ENCODE measurements at regions not wholly inside any gene's neighbourhood (a gene's known extent, or its start where the extent isn't known, plus 50 kb on each side); places are given as distances from the start of the nearest gene placed in this dataset.

- CTCF ChIA-PET = no interaction called here
- TF ChIP-seq POLR2AphosphoS5 (IDR thresholded peaks at IDR 0.05; ENCODE audit: low read depth, low read length) (no peak), REST (IDR thresholded peaks at IDR 0.05; ENCODE audit: insufficient read depth in 1 of 2, low read depth in 2 of 2, low read length in 1 of 2) (no peak), CTCF (IDR thresholded peaks at IDR 0.05) (no peak), TCF7L2 (IDR thresholded peaks at IDR 0.05; ENCODE audit: low read depth, low read length) (no peak), SIN3A (IDR thresholded peaks at IDR 0.05; ENCODE audit: borderline replicate concordance, insufficient read depth, low read depth, low read length) (no peak)
- no peak overlapping the region for H3K4me3 ChIP-seq (ENCODE audit: low read depth in 2 of 2, low read length in 2 of 2)
- in situ Hi-C loops (cut with HindIII; ENCODE audit: low pct_unique_long_range_greater_than_20kb, low sequenced_read_pairs) = no loop called here
- no peak for ATAC-seq
- POLR2A ChIA-PET = no interaction called here
- H3K4me1 ChIP-seq (ENCODE audit: control insufficient read depth, insufficient read depth, low read length) = no peaks in the 10 kb centered on the region
- no peak for DNase-seq (ENCODE audit: low read depth, low spot score)
- no peaks in the 10 kb centered on the region for H3K27me3 ChIP-seq (ENCODE audit: control insufficient read depth, insufficient read depth, low read length)
- BruUV-seq (replicated peaks) = no TSS peak
- intact Hi-C loops (cut with micrococcal nuclease; ENCODE audit: unreplicated experiment) = no loop called here
- H3K9me3 ChIP-seq (ENCODE audit: control insufficient read depth, insufficient read depth, low read depth, low read length) = no peaks in the 10 kb centered on the region
- H3K36me3 ChIP-seq (ENCODE audit: control insufficient read depth, insufficient read depth, low read length) = no peaks in the 10 kb centered on the region
- H3K27ac ChIP-seq (ENCODE audit: low read length) = no peak overlapping the region
Observed at GRCh38 chr21:20272791-20273362, 725.3 kb upstream of the NCAM2 start.

- Histone ChIP-seq H3K27me3 (ENCODE audit: control insufficient read depth, insufficient read depth, low read length) (no peaks in the 10 kb centered on the region), H3K36me3 (ENCODE audit: control insufficient read depth, insufficient read depth, low read length) (no peaks in the 10 kb centered on the region), H3K4me1 (ENCODE audit: control insufficient read depth, insufficient read depth, low read length) (no peaks in the 10 kb centered on the region), H3K27ac (ENCODE audit: low read length) (no peak overlapping the region), H3K9me3 (ENCODE audit: control insufficient read depth, insufficient read depth, low read depth, low read length) (no peaks in the 10 kb centered on the region), H3K4me3 (ENCODE audit: low read depth in 2 of 2, low read length in 2 of 2) (no peak overlapping the region)
- BruUV-seq (replicated peaks) = no TSS peak
- no peak for DNase-seq (ENCODE audit: low read depth, low spot score)
- ChIA-PET POLR2A (no interaction called here), CTCF (no interaction called here)
- ATAC-seq = no peak
- TF ChIP-seq POLR2AphosphoS5 (IDR thresholded peaks at IDR 0.05; ENCODE audit: low read depth, low read length) = no peak
- TF ChIP-seq CTCF (IDR thresholded peaks at IDR 0.05) = no peak
- intact Hi-C loops (cut with micrococcal nuclease; ENCODE audit: unreplicated experiment) = no loop called here
- in situ Hi-C loops (cut with HindIII; ENCODE audit: low pct_unique_long_range_greater_than_20kb, low sequenced_read_pairs) = no loop called here
Observed at GRCh38 chr21:20276377-20276776, 721.8 kb upstream of the NCAM2 start.
